Transverse colon (tissue), 3 donors: ENCODE measurements at regions not wholly inside any gene's neighbourhood (a gene's known extent, or its start where the extent isn't known, plus 50 kb on each side); places are given as distances from the start of the nearest gene placed in this dataset.
"Not testable (repeated sequence)": the region's sequence is repeated elsewhere in the genome, so short reads cannot be mapped to it uniquely, and the experiment has no call there.

Source experiments
- CTCF ChIP-seq, 5 experiments: fragments of 200-600 bp in 3 of 5; fragments of 450-650 bp in 2 of 5; sonication (generic) in 3 of 5; IDR thresholded peaks; 1 replicate in 2 of 5; 2 replicates in 3 of 5; pipeline ENCODE4 v1.5.1; 2016 to 2017; ENCODE audit warnings: antibody characterized with exemption in 5 of 5, inconsistent platforms in 3 of 5, mild to moderate bottlenecking in 2 of 5, moderate library complexity in 1 of 5
- EP300 ChIP-seq: sonication (generic); formaldehyde crosslinking; IDR thresholded peaks from one replicate; pipeline ENCODE4 v1.6.1; 2017; ENCODE audit warnings: antibody characterized with exemption, low read depth

- TF ChIP-seq CTCF (IDR thresholded peaks at IDR 0.05); EP300: not testable (repeated sequence)
Observed at GRCh38 chr9:62816331-62816730, 1626.5 kb downstream of the SPATA31A7 start.
